A673 (cell line): ENCODE measurements at regions not wholly inside any gene's neighbourhood (a gene's known extent, or its start where the extent isn't known, plus 50 kb on each side); places are given as distances from the start of the nearest gene placed in this dataset.

Experiments used
- BruUV-seq: library from RNA; stranded (reverse); fragments of 400-500 nt; replicated peaks from 2 replicates; lab custom pipeline; 2021; lab: Mats Ljungman, UMichigan
- CTCF ChIA-PET: fragments of 300-600 bp; sonication (Branson Sonifier 250); formaldehyde crosslinking; loops from one replicate; lab custom pipeline; 2022; ENCODE audit warnings: antibody characterized with exemption; lab: Charles Lee
- POLR2A ChIA-PET: fragments of 300-600 bp; sonication (Branson Sonifier 250); formaldehyde crosslinking; loops from one replicate; lab custom pipeline; 2022; ENCODE audit warnings: antibody characterized with exemption; ENCODE audit not compliant: low non-redundant PET; lab: Charles Lee
- DNase-seq: peaks from one replicate; pipeline ENCODE4 v3.0.0-alpha.2; 2015; ENCODE audit warnings: low spot score
- H3K27ac ChIP-seq: fragments of 200-600 bp; sonication (generic); 2 replicates; pipeline ENCODE4 v1.5.1; 2016; ENCODE audit warnings: mixed run types, low read depth, mild to moderate bottlenecking, mixed read lengths, antibody characterized with exemption, low read length; ENCODE audit not compliant: poor library complexity, severe bottlenecking
- H3K27me3 ChIP-seq: fragments of 200-600 bp; sonication (generic); replicated peaks from 2 replicates; pipeline ENCODE4 v1.6.1; 2017; ENCODE audit warnings: mixed run types, low read depth, mild to moderate bottlenecking, mixed read lengths, antibody characterized with exemption, low read length; ENCODE audit not compliant: insufficient read depth, poor library complexity
- H3K36me3 ChIP-seq: fragments of 200-600 bp; sonication (generic); 2 replicates; pipeline ENCODE4 v1.6.1; 2016; ENCODE audit warnings: mixed run types, mild to moderate bottlenecking, mixed read lengths, antibody characterized with exemption, low read length; ENCODE audit not compliant: insufficient read depth, poor library complexity, severe bottlenecking
- H3K4me1 ChIP-seq: fragments of 200-600 bp; sonication (generic); 2 replicates; pipeline ENCODE4 v1.6.1; 2017; ENCODE audit warnings: mixed run types, mild to moderate bottlenecking, mixed read lengths, antibody characterized with exemption, low read length; ENCODE audit not compliant: insufficient read depth, poor library complexity, severe bottlenecking
- H3K4me3 ChIP-seq: fragments of 200-600 bp; sonication (generic); 2 replicates; pipeline ENCODE4 v1.5.1; 2016; ENCODE audit warnings: low read depth, mixed run types, mild to moderate bottlenecking, mixed read lengths, low read length; ENCODE audit not compliant: poor library complexity, severe bottlenecking
- H3K9me3 ChIP-seq: fragments of 200-600 bp; sonication (generic); 2 replicates; pipeline ENCODE4 v1.6.1; 2016; ENCODE audit warnings: mixed run types, low read depth, mild to moderate bottlenecking, mixed read lengths, antibody characterized with exemption, low read length; ENCODE audit not compliant: poor library complexity, severe bottlenecking
- EZH2 ChIP-seq: fragments of 200-600 bp; sonication (generic); IDR thresholded peaks from 2 replicates; pipeline ENCODE4 v1.6.1; 2017; ENCODE audit warnings: borderline replicate concordance, low read depth, mild to moderate bottlenecking, mixed read lengths, antibody characterized with exemption, low read length; ENCODE audit not compliant: poor library complexity, severe bottlenecking
- intact Hi-C: fragments of 100-400 bp; cut with micrococcal nuclease; formaldehyde crosslinking; loops from one replicate; pipeline ENCODE4 v1.10.0; 2022; ENCODE audit not compliant: unreplicated experiment
- TF ChIP-seq, protein P1 (sequence below): fragments of 300-800, 200-600 bp; sonication (generic); conservative IDR thresholded peaks from 2 replicates; pipeline ENCODE4 v1.5.1; 2017; ENCODE audit warnings: low read depth, mild to moderate bottlenecking, antibody characterized with exemption, low read length, moderate library complexity, mixed read lengths

DNA sequence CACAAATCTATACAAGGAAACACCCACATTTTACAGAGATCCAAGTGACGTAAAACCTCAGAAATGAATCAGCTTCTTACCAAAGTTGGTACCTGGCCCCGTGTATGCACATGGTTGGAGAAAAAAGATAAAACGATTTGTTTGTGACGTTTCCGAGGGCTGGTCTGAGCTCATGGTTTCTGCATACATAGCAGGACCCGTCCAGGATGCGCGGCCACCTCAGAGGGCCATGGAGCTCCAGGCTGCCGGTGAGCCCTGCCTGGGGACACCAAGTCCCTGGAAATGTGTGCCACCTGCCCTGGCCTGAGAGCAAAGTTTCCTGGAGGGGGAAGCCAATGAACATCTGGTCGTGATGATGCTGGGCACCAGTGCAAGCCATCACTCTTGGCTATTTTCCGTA is 402.6 kb upstream of the MKI67 start:
- TF ChIP-seq, protein P1, sequence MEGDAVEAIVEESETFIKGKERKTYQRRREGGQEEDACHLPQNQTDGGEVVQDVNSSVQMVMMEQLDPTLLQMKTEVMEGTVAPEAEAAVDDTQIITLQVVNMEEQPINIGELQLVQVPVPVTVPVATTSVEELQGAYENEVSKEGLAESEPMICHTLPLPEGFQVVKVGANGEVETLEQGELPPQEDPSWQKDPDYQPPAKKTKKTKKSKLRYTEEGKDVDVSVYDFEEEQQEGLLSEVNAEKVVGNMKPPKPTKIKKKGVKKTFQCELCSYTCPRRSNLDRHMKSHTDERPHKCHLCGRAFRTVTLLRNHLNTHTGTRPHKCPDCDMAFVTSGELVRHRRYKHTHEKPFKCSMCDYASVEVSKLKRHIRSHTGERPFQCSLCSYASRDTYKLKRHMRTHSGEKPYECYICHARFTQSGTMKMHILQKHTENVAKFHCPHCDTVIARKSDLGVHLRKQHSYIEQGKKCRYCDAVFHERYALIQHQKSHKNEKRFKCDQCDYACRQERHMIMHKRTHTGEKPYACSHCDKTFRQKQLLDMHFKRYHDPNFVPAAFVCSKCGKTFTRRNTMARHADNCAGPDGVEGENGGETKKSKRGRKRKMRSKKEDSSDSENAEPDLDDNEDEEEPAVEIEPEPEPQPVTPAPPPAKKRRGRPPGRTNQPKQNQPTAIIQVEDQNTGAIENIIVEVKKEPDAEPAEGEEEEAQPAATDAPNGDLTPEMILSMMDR, result no peak
- no peak for TF ChIP-seq EZH2
- Histone ChIP-seq H3K27ac (peak overlapping the region; percentile 49), H3K27me3 (no peaks in the 10 kb centered on the region), H3K36me3 (no peaks in the 10 kb centered on the region), H3K4me3 (no peak overlapping the region), H3K9me3 (no peaks in the 10 kb centered on the region), H3K4me1 (peaks cover 56% of the 10 kb centered on the region)
- ChIA-PET CTCF (interaction anchor here (0.7 to 0.8 kb wide), 2 partner anchors 261 kb away, joined by 3 to 4 read pairs; no protein-coding TSS in a partner anchor), POLR2A (no interaction called here)
- BruUV-seq, result no TSS peak
- intact Hi-C loops, result no loop called here
- DNase-seq, result no peak

DNA sequence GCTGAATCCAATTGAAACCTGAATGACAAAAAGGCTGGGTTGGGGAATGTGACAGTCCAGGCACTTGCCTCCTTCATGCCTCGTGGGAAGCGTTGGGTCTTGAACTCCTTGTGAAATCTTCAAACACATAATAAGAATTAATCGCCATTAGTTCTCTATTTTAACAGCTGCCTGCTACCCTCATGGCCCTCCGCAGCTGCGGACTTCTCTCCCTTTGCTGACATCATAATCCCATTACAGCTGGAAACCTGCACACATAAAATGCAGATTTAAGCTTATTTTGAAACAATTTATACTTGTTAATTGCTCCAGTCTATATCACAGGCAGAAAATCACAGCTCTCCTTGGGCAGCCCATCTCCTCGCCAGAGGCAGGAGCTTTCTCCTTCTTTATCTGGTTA is 403.0 kb upstream of the MKI67 start:
- TF ChIP-seq, protein P1, result no peak
- TF ChIP-seq EZH2, result no peak
- H3K9me3 ChIP-seq, result no peaks in the 10 kb centered on the region
- peak; percentile 51 for DNase-seq
- H3K27ac ChIP-seq, result peak overlapping the region; percentile 49
- no peak overlapping the region for H3K4me3 ChIP-seq
- H3K27me3 ChIP-seq, result no peaks in the 10 kb centered on the region
- intact Hi-C loops, result no loop called here
- no TSS peak for BruUV-seq
- no peaks in the 10 kb centered on the region for H3K36me3 ChIP-seq
- ChIA-PET POLR2A (no interaction called here), CTCF (interaction anchor here (0.7 kb wide), 1 partner anchor 261 kb away, joined by 4 read pairs; no protein-coding TSS in a partner anchor)
- peaks cover 56% of the 10 kb centered on the region for H3K4me1 ChIP-seq

DNA sequence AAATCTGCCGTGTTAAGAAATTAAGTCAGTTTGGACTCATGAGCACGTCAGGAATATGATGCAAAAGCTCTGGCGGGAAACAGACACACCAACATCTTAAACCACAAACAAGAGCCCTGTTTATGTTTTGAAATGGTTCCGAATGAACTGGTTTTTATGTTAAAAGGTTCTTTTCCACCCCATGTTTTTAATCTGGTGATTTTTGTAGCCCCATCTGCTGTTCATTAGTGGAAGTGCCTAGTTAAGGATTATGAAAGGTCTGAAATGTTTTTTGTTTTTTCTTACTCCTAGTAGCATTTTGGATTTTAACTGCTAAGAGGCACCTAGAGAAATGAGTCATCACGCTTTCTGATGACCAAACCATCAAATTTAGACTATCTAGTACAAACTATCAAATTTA is 404.1 kb upstream of the MKI67 start:
- BruUV-seq, result no TSS peak
- Histone ChIP-seq H3K4me3 (no peak overlapping the region), H3K27me3 (peaks cover 2% of the 10 kb centered on the region), H3K9me3 (no peaks in the 10 kb centered on the region), H3K36me3 (no peaks in the 10 kb centered on the region), H3K4me1 (peaks cover 53% of the 10 kb centered on the region), H3K27ac (no peak overlapping the region)
- CTCF ChIA-PET, result no interaction called here
- intact Hi-C loops, result loop anchor here (2.0 to 10.0 kb wide), 2 partner anchors 262 to 1434 kb away; partner anchors contain the start of gene EBF3
- peak; percentile 49 for DNase-seq
- POLR2A ChIA-PET, result no interaction called here
- TF ChIP-seq, protein P1, result peak; percentile 74
- no peak for TF ChIP-seq EZH2
